ENCODE measurements at regions not wholly inside any gene's neighbourhood (a gene's known extent, or its start where the extent isn't known, plus 50 kb on each side); places are given as distances from the start of the nearest gene placed in this dataset.

DNA sequence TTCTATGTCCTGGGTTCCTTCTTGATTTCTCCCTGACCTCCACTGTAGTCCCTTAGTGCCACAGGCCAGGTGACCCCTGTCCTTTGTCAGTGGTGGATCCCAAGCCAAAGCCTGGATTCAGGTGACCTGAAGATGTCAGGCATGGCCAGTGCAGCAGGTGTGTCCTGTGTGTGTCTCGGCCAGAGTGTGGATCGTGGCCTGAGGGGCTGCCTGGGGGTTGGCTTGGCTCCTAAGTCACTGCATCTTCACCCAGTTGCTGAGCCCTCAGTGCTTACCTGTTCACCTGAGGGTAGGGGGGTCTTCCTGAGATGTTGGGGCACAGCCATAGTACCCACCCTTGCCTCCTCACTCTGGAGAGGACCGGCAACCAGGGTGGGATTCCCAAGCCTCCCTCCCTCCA, 61.8 kb upstream of the PITX1 start:
- no peak overlapping the region for H3K4me2 ChIP-seq (ENCODE audit: control insufficient read depth, insufficient read depth)
- no peak overlapping the region for H3K9ac ChIP-seq (ENCODE audit: control insufficient read depth, insufficient read depth, low read length)
- ATAC-seq (no peak), DNase-seq (ENCODE audit: low read depth, low spot score) (no peak), FAIRE-seq (no peak)
- TF ChIP-seq LARP7 (IDR thresholded peaks at IDR 0.05) (no peak), CEBPB (IDR thresholded peaks at IDR 0.05; ENCODE audit: borderline replicate concordance in 1 of 2, low read depth in 2 of 2, low read length in 2 of 2) (no peak), PAX5 (IDR thresholded peaks at IDR 0.05; ENCODE audit: borderline replicate concordance, low read depth, low read length) (no peak), TCF3 (IDR thresholded peaks at IDR 0.05; ENCODE audit: borderline replicate concordance, insufficient read depth, low read depth, low read length) (no peak), POU2F2 (IDR thresholded peaks at IDR 0.05; ENCODE audit: borderline replicate concordance, low read depth, low read length) (no peak), YBX1 (IDR thresholded peaks at IDR 0.05) (no peak), SMAD1 (IDR thresholded peaks at IDR 0.05; ENCODE audit: low read depth, partially characterized antibody) (no peak), BCL11A (IDR thresholded peaks at IDR 0.05; ENCODE audit: low read depth, low read length) (no peak), RB1 (IDR thresholded peaks at IDR 0.05; ENCODE audit: borderline replicate concordance) (no peak), IRF4 (IDR thresholded peaks at IDR 0.05; ENCODE audit: low read depth, low read length) (no peak), FOS (IDR thresholded peaks at IDR 0.05; ENCODE audit: borderline replicate concordance, extremely low read depth, insufficient read length) (no peak), TBL1XR1 (IDR thresholded peaks at IDR 0.05; ENCODE audit: low read depth, low read length) (no peak), CBX5 (IDR thresholded peaks at IDR 0.05; ENCODE audit: low read depth) (no peak), ETV6 (conservative IDR thresholded peaks at IDR 0.05 in 1 of 2, IDR thresholded peaks at IDR 0.05 in 1 of 2; ENCODE audit: borderline replicate concordance in 1 of 2, low read depth in 1 of 2) (no peak)
- TF ChIP-seq, protein P1, sequence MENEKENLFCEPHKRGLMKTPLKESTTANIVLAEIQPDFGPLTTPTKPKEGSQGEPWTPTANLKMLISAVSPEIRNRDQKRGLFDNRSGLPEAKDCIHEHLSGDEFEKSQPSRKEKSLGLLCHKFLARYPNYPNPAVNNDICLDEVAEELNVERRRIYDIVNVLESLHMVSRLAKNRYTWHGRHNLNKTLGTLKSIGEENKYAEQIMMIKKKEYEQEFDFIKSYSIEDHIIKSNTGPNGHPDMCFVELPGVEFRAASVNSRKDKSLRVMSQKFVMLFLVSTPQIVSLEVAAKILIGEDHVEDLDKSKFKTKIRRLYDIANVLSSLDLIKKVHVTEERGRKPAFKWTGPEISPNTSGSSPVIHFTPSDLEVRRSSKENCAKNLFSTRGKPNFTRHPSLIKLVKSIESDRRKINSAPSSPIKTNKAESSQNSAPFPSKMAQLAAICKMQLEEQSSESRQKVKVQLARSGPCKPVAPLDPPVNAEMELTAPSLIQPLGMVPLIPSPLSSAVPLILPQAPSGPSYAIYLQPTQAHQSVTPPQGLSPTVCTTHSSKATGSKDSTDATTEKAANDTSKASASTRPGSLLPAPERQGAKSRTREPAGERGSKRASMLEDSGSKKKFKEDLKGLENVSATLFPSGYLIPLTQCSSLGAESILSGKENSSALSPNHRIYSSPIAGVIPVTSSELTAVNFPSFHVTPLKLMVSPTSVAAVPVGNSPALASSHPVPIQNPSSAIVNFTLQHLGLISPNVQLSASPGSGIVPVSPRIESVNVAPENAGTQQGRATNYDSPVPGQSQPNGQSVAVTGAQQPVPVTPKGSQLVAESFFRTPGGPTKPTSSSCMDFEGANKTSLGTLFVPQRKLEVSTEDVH (IDR thresholded peaks at IDR 0.05; ENCODE audit: low read depth, partially characterized antibody): no peak
- TF ChIP-seq, protein P2, sequence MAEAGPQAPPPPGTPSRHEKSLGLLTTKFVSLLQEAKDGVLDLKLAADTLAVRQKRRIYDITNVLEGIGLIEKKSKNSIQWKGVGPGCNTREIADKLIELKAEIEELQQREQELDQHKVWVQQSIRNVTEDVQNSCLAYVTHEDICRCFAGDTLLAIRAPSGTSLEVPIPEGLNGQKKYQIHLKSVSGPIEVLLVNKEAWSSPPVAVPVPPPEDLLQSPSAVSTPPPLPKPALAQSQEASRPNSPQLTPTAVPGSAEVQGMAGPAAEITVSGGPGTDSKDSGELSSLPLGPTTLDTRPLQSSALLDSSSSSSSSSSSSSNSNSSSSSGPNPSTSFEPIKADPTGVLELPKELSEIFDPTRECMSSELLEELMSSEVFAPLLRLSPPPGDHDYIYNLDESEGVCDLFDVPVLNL (IDR thresholded peaks at IDR 0.05; ENCODE audit: low read depth, low read length): no peak
- TF ChIP-seq, protein P3, sequence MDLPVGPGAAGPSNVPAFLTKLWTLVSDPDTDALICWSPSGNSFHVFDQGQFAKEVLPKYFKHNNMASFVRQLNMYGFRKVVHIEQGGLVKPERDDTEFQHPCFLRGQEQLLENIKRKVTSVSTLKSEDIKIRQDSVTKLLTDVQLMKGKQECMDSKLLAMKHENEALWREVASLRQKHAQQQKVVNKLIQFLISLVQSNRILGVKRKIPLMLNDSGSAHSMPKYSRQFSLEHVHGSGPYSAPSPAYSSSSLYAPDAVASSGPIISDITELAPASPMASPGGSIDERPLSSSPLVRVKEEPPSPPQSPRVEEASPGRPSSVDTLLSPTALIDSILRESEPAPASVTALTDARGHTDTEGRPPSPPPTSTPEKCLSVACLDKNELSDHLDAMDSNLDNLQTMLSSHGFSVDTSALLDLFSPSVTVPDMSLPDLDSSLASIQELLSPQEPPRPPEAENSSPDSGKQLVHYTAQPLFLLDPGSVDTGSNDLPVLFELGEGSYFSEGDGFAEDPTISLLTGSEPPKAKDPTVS (IDR thresholded peaks at IDR 0.05; ENCODE audit: low read depth, low read length): no peak
- TF ChIP-seq, protein P4, sequence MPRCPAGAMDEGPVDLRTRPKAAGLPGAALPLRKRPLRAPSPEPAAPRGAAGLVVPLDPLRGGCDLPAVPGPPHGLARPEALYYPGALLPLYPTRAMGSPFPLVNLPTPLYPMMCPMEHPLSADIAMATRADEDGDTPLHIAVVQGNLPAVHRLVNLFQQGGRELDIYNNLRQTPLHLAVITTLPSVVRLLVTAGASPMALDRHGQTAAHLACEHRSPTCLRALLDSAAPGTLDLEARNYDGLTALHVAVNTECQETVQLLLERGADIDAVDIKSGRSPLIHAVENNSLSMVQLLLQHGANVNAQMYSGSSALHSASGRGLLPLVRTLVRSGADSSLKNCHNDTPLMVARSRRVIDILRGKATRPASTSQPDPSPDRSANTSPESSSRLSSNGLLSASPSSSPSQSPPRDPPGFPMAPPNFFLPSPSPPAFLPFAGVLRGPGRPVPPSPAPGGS (IDR thresholded peaks at IDR 0.05; ENCODE audit: borderline replicate concordance, insufficient read depth, low read depth, low read length, poor library complexity, severe bottlenecking): no peak
- ChIA-PET CTCF (no interaction called here), SMC1A (ENCODE audit: uncharacterized antibody, unreplicated experiment) (no interaction called here), RAD21 (ENCODE audit: unreplicated experiment) (no interaction called here), POLR2A (no interaction called here)
- H3K4me1 ChIP-seq (ENCODE audit: control insufficient read depth, insufficient read depth, low read length): no peaks in the 10 kb centered on the region
- intact Hi-C loops (cut with micrococcal nuclease; ENCODE audit: unreplicated experiment): no loop called here
- H3K9me3 ChIP-seq (replicated peaks; ENCODE audit: control insufficient read depth, insufficient read depth, low read length): no peaks in the 10 kb centered on the region
- H4K20me1 ChIP-seq (ENCODE audit: control insufficient read depth, insufficient read depth): no peaks in the 10 kb centered on the region
- H3K27me3 ChIP-seq (replicated peaks in 1 of 2; ENCODE audit: control insufficient read depth in 2 of 2, insufficient read depth in 2 of 2, low read length in 1 of 2): peaks cover 0 to 6% of the 10 kb centered on the region in 2 experiments
- H3K27ac ChIP-seq (ENCODE audit: control insufficient read depth, insufficient read depth): no peak overlapping the region
- no peak overlapping the region for H2AFZ ChIP-seq (ENCODE audit: control insufficient read depth, low read depth, low read length)
- H3K4me3 ChIP-seq: no peak overlapping the region
- in situ Hi-C loops (cut with MboI): no loop called here
- BruUV-seq (replicated peaks): no TSS peak
- H3K36me3 ChIP-seq (ENCODE audit: control insufficient read depth in 2 of 2, insufficient read depth in 2 of 2, low read length in 1 of 2): no peaks in the 10 kb centered on the region
- 14% methylated on average over 3 of the region's 3 CpGs for WGBS (ENCODE audit: insufficient coverage, insufficient replicate concordance, low lambda C conversion rate, missing lambda C conversion rate)
- H3K79me2 ChIP-seq (ENCODE audit: control insufficient read depth, insufficient read depth, low read length): no peaks in the 10 kb centered on the region
